ENCODE measurements at regions not wholly inside any gene's neighbourhood (a gene's known extent, or its start where the extent isn't known, plus 50 kb on each side); places are given as distances from the start of the nearest gene placed in this dataset.

- H3K27me3 ChIP-seq (ENCODE audit: control insufficient read depth in 2 of 2, insufficient read depth in 2 of 2, low read length in 2 of 2): no peaks in the 10 kb centered on the region
- H3K27ac ChIP-seq (ENCODE audit: insufficient read depth, low read depth, low read length): no peak overlapping the region
- intact Hi-C loops (cut with micrococcal nuclease) (no loop called here), dilution Hi-C loops (cut with MboI; ENCODE audit: extremely low pct_ligation_motif_present, low sequenced_read_pairs) (no loop called here)
- CTCF ChIA-PET: no interaction called here
- no TSS peak for BruUV-seq (replicated peaks)
- H3K4me1 ChIP-seq (ENCODE audit: control insufficient read depth, extremely low read depth, insufficient read depth, low read length): peaks cover 10% of the 10 kb centered on the region
- POLR2A ChIA-PET: no interaction called here
- DNase-seq (ENCODE audit: low read depth, low spot score) (no peak), FAIRE-seq (no peak)
- H3K4me3 ChIP-seq (replicated peaks in 1 of 3; ENCODE audit: insufficient read depth in 1 of 3, low read depth in 1 of 3, low read length in 3 of 3): no peak overlapping the region
- H3K4me2 ChIP-seq (ENCODE audit: insufficient read depth, low read length): no peak overlapping the region
- H3K79me2 ChIP-seq (ENCODE audit: control insufficient read depth, insufficient read depth, low read length): no peaks in the 10 kb centered on the region
- TF ChIP-seq FOS (IDR thresholded peaks at IDR 0.05; ENCODE audit: borderline replicate concordance, insufficient read depth, low read length): no peak
- TF ChIP-seq CTCF (IDR thresholded peaks at IDR 0.05; ENCODE audit: extremely low read depth in 1 of 2, insufficient read depth in 1 of 2, low read depth in 1 of 2, low read length in 2 of 2): no peak
- no peak for TF ChIP-seq POLR2A (IDR thresholded peaks at IDR 0.05; ENCODE audit: low read depth, low read length)
- no peak for TF ChIP-seq JUN (IDR thresholded peaks at IDR 0.05; ENCODE audit: borderline replicate concordance, insufficient read depth, insufficient read length, low read depth)
- TF ChIP-seq EZH2 (IDR thresholded peaks at IDR 0.05; ENCODE audit: borderline replicate concordance, low read depth, low read length, severe bottlenecking): no peak
- no peak for TF ChIP-seq MAX (IDR thresholded peaks at IDR 0.05; ENCODE audit: insufficient read depth, insufficient read length)
- no peak for TF ChIP-seq POLR2AphosphoS5 (IDR thresholded peaks at IDR 0.05; ENCODE audit: insufficient read depth, low read depth, low read length)
- TF ChIP-seq GATA2 (IDR thresholded peaks at IDR 0.05; ENCODE audit: insufficient read depth, insufficient read length, low read depth, low read length): no peak
- TF ChIP-seq MYC (IDR thresholded peaks at IDR 0.05; ENCODE audit: low read depth, low read length): no peak
- H3K9me1 ChIP-seq (replicated peaks; ENCODE audit: control insufficient read depth, extremely low read depth, insufficient read depth, low read length): no peaks in the 10 kb centered on the region
- H3K36me3 ChIP-seq (ENCODE audit: control insufficient read depth in 2 of 2, extremely low read depth in 1 of 2, insufficient read depth in 2 of 2, low read length in 2 of 2): no peaks in the 10 kb centered on the region
- no peaks in the 10 kb centered on the region for H4K20me1 ChIP-seq (replicated peaks; ENCODE audit: control insufficient read depth, extremely low read depth, insufficient read depth, low read length)
- H3K9me3 ChIP-seq (replicated peaks; ENCODE audit: control insufficient read depth, insufficient read depth, low read length): no peaks in the 10 kb centered on the region
- H3K9ac ChIP-seq (replicated peaks; ENCODE audit: extremely low read depth, insufficient read depth, low read length): no peak overlapping the region
- H2AFZ ChIP-seq (ENCODE audit: low read depth, low read length): no peak overlapping the region
Observed at GRCh38 chr3:70832834-70833205, 520.4 kb upstream of the MDFIC2 start.

Measured in endothelial cell of umbilical vein (primary cell).